SH-SY5Y (cell line): ENCODE measurements at regions not wholly inside any gene's neighbourhood (a gene's known extent, or its start where the extent isn't known, plus 50 kb on each side); places are given as distances from the start of the nearest gene placed in this dataset.

Experiments
- GATA2 ChIP-seq: IDR thresholded peaks from 2 replicates; pipeline ENCODE4 v1.6.1; 2011; ENCODE audit warnings: mild to moderate bottlenecking, low read depth, low read length
- GATA3 ChIP-seq: IDR thresholded peaks from 2 replicates; pipeline ENCODE4 v1.6.1; 2011; ENCODE audit warnings: low read depth, mild to moderate bottlenecking, low read length, moderate library complexity

- no peak for TF ChIP-seq GATA3
- TF ChIP-seq GATA2 = no peak
Observed at GRCh38 chr3:102353148-102353547, 81.7 kb upstream of the ZPLD1 start.

GRCh38 chr3:102353805-102354204 is 81.0 kb upstream of the ZPLD1 start:
- TF ChIP-seq GATA3 (no peak), GATA2 (no peak)

GRCh38 chr3:102354818-102355515 is 79.8 kb upstream of the ZPLD1 start:
- TF ChIP-seq GATA3 = no peak
- no peak for TF ChIP-seq GATA2

DNA sequence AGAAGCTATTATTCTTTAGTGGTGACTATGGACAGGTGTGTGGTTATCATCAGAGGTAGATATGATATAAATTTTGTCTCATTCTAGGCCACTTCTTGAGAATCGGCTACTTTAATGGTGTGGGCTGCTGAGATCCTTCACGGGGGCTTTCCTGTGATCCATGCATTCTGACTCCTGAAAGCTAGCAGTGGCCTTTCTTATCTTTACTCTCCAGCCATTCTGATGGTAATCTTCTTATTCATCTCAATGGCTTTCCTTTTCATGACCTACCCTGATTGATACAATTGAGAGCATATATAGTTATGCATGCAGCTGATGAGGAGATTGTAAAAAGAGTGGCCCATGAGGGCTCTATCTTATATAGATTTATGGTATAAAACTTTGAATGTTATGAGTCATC is 78.3 kb upstream of the ZPLD1 start:
- TF ChIP-seq GATA3 (no peak), GATA2 (no peak)

DNA sequence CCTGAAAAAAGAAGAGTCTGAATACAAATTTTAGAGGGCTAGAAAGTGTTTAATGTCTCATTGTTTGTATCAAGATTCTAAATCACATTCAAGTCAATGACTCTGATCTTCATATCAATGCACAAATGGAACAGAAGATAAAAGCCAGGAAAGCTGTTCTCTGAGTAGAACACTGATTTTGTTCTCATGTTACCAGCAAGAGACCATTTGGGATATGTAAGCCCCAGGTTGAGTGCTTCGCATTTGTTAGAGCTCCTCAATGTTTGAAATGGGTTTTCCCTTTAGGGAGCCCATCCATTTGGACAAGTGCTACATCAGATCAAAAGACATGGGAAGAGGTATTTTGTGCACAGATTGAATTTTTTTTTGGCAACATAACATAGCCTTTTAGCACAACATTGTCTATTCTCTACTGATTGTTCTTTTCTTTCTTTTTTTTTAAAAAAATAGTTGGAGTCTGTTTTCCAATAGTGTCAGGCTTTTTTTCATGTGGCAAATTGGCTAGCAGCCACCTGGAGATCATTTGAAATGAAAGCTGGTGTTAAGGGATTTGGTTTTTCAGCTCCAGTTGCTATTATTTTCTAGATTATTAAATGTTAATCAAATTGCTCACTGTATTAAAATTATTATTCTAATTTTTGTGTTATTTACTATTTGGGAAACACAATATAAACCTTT is 74.5 kb upstream of the ZPLD1 start:
- TF ChIP-seq GATA3 (no peak), GATA2 (no peak)

GRCh38 chr3:102361101-102361500 is 73.7 kb upstream of the ZPLD1 start:
- TF ChIP-seq GATA3 (no peak), GATA2 (no peak)

GRCh38 chr3:102374863-102375634 is 59.8 kb upstream of the ZPLD1 start:
- TF ChIP-seq GATA2 (no peak), GATA3 (no peak)

GRCh38 chr3:102378216-102378615 is 56.6 kb upstream of the ZPLD1 start:
- TF ChIP-seq GATA3 = no peak
- no peak for TF ChIP-seq GATA2
